Breast epithelium (tissue), 3 donors: ENCODE measurements at regions not wholly inside any gene's neighbourhood (a gene's known extent, or its start where the extent isn't known, plus 50 kb on each side); places are given as distances from the start of the nearest gene placed in this dataset.

Experiments used
- POLR2A ChIP-seq: fragments of 450-650 bp; IDR thresholded peaks from one replicate; pipeline ENCODE4 v1.6.1; 2016; ENCODE audit warnings: antibody characterized with exemption, mild to moderate bottlenecking, moderate library complexity
- POLR2AphosphoS5 ChIP-seq, 3 donors: sonication (generic); formaldehyde crosslinking; IDR thresholded peaks; one replicate each; pipeline ENCODE4 v1.6.1; 2017; ENCODE audit warnings: antibody characterized with exemption in 3 of 3
- TF ChIP-seq, protein P1 (sequence below), 3 donors: fragments of 450-650 bp; IDR thresholded peaks; one replicate each; pipeline ENCODE4 v1.5.1; 2016 to 2017; ENCODE audit warnings: antibody characterized with exemption in 3 of 3, mild to moderate bottlenecking in 3 of 3, moderate library complexity in 3 of 3

GRCh38 chr14:84152452-84152851 lies 1377.5 kb upstream of the FLRT2 start:
- TF ChIP-seq, protein P1, sequence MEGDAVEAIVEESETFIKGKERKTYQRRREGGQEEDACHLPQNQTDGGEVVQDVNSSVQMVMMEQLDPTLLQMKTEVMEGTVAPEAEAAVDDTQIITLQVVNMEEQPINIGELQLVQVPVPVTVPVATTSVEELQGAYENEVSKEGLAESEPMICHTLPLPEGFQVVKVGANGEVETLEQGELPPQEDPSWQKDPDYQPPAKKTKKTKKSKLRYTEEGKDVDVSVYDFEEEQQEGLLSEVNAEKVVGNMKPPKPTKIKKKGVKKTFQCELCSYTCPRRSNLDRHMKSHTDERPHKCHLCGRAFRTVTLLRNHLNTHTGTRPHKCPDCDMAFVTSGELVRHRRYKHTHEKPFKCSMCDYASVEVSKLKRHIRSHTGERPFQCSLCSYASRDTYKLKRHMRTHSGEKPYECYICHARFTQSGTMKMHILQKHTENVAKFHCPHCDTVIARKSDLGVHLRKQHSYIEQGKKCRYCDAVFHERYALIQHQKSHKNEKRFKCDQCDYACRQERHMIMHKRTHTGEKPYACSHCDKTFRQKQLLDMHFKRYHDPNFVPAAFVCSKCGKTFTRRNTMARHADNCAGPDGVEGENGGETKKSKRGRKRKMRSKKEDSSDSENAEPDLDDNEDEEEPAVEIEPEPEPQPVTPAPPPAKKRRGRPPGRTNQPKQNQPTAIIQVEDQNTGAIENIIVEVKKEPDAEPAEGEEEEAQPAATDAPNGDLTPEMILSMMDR (IDR thresholded peaks at IDR 0.05), result no peak
- TF ChIP-seq POLR2A (no peak), POLR2AphosphoS5 (IDR thresholded peaks at IDR 0.05) (no peak)
